A549 (cell line): ENCODE measurements at regions not wholly inside any gene's neighbourhood (a gene's known extent, or its start where the extent isn't known, plus 50 kb on each side); places are given as distances from the start of the nearest gene placed in this dataset.

Experiments used
- ATAC-seq, 2 experiments: fragments of 200-7000 bp in 1 of 2; fragments of >200 bp in 1 of 2; cut with Nextera tagmentation in 1 of 2; cut with Tn5 transposase in 1 of 2; 3 replicates each; pipeline versions ENCODE4 v1.8.0 to v1.9.1; 2018 to 2020; ENCODE audit warnings: mild to moderate bottlenecking in 1 of 2, moderate library complexity in 1 of 2
- CTCF ChIA-PET: fragments of 300-600 bp; sonication (Branson Sonifier 250); formaldehyde crosslinking; extraction: SDS; loops from one replicate; lab custom pipeline; 2021; ENCODE audit warnings: antibody characterized with exemption, inconsistent platforms; lab: Yijun Ruan, JAX
- POLR2A ChIA-PET: fragments of 350-600 bp; formaldehyde crosslinking; extraction: SDS; loops from one replicate; lab custom pipeline; 2021; ENCODE audit warnings: antibody characterized with exemption, inconsistent platforms; lab: Yijun Ruan, JAX
- DNase-seq, 2 experiments: peaks; one replicate each; pipeline versions ENCODE4 v3.0.0 to v3.0.0-alpha.2; 2011 to 2016; ENCODE audit warnings: low read depth in 1 of 2, low spot score in 1 of 2
- FAIRE-seq: peaks from 2 replicates; lab custom pipeline; 2011; peaks lifted over from hg19 to GRCh38; lab: Jason Lieb, UNC
- H3K27ac ChIP-seq, 2 experiments: fragments of >200 bp; sonication (Bioruptor Twin); formaldehyde crosslinking; 3 replicates each; pipeline ENCODE4 v1.5.1; 2016 to 2017
- H3K4me1 ChIP-seq: fragments of >200 bp; sonication (Bioruptor Twin); formaldehyde crosslinking; 3 replicates; pipeline ENCODE4 v1.6.1; 2016
- H3K4me2 ChIP-seq: fragments of >200 bp; sonication (Bioruptor Twin); formaldehyde crosslinking; 3 replicates; pipeline ENCODE4 v1.6.1; 2016
- H3K4me3 ChIP-seq: fragments of >200 bp; sonication (Bioruptor Twin); formaldehyde crosslinking; 3 replicates; pipeline ENCODE4 v1.5.1; 2016
- H3K9me3 ChIP-seq: fragments of >200 bp; sonication (Bioruptor Twin); formaldehyde crosslinking; 3 replicates; pipeline ENCODE4 v1.6.1; 2016
- CBX8 ChIP-seq: fragments of 200-600 bp; sonication (generic); IDR thresholded peaks from 2 replicates; pipeline ENCODE4 v1.6.1; 2016
- CHD2 ChIP-seq: fragments of 150-350 bp; IDR thresholded peaks from 2 replicates; pipeline ENCODE4 v1.6.1; 2014; ENCODE audit warnings: low read length; ENCODE audit not compliant: partially characterized antibody
- EP300 ChIP-seq, 2 experiments: fragments of >200 bp; sonication (Bioruptor Twin); formaldehyde crosslinking; IDR thresholded peaks; 2 replicates in 1 of 2; 3 replicates in 1 of 2; pipeline ENCODE4 v1.6.1; 2016 to 2017
- HEYL ChIP-seq: fragments of 250-450 bp; sonication (Bioruptor Pico); IDR thresholded peaks from 2 replicates; pipeline ENCODE4 v1.8.0; 2021; ENCODE audit warnings: mild to moderate bottlenecking, moderate library complexity
- HOXB5 ChIP-seq: fragments of 250-450 bp; sonication (Bioruptor Pico); IDR thresholded peaks from 2 replicates; pipeline ENCODE4 v1.5.0; 2020; ENCODE audit warnings: mild to moderate bottlenecking, moderate library complexity
- JUN ChIP-seq, 2 experiments: fragments of >200 bp; sonication (Bioruptor Twin); formaldehyde crosslinking; IDR thresholded peaks; 2 replicates in 1 of 2; 3 replicates in 1 of 2; pipeline ENCODE4 v1.6.1; 2016 to 2017
- JUNB ChIP-seq: fragments of >200 bp; sonication (Bioruptor Twin); formaldehyde crosslinking; IDR thresholded peaks from 2 replicates; pipeline ENCODE4 v1.6.1; 2016
- MAFK ChIP-seq: fragments of 450-650 bp; IDR thresholded peaks from 2 replicates; pipeline ENCODE4 v1.6.1; 2014; ENCODE audit not compliant: partially characterized antibody
- MAZ ChIP-seq: fragments of 150-350 bp; IDR thresholded peaks from 2 replicates; pipeline ENCODE4 v1.6.1; 2014; ENCODE audit warnings: antibody characterized with exemption, low read depth, low read length, borderline replicate concordance
- MYC ChIP-seq: IDR thresholded peaks from 2 replicates; pipeline ENCODE4 v1.6.1; 2012; ENCODE audit warnings: mild to moderate bottlenecking, inconsistent platforms, low read length, improper control_type of control experiment, borderline replicate concordance
- NFE2L2 ChIP-seq: fragments of 150-350 bp; conservative IDR thresholded peaks from 2 replicates; pipeline ENCODE4 v1.6.1; 2014; ENCODE audit warnings: low read length
- NR3C1 ChIP-seq: fragments of >200 bp; sonication (Bioruptor Twin); formaldehyde crosslinking; IDR thresholded peaks from 3 replicates; pipeline ENCODE4 v1.6.1; 2017
- RNF2 ChIP-seq: fragments of 200-600 bp; sonication (generic); IDR thresholded peaks from 2 replicates; pipeline ENCODE4 v1.6.1; 2016; ENCODE audit warnings: low read depth, mild to moderate bottlenecking, antibody characterized with exemption, moderate library complexity, borderline replicate concordance
- SREBF2 ChIP-seq: fragments of 450-650 bp; IDR thresholded peaks from 2 replicates; pipeline ENCODE4 v1.6.1; 2014; ENCODE audit warnings: mild to moderate bottlenecking, moderate library complexity
- TFCP2L1 ChIP-seq: fragments of 250-450 bp; sonication (Bioruptor Pico); IDR thresholded peaks from 2 replicates; pipeline ENCODE4 v1.5.0; 2021; ENCODE audit warnings: mild to moderate bottlenecking
- ZC3H11A ChIP-seq: fragments of 450-650 bp; IDR thresholded peaks from 2 replicates; pipeline ENCODE4 v1.6.1; 2014; ENCODE audit warnings: antibody characterized with exemption, mild to moderate bottlenecking
- ZFP36 ChIP-seq: fragments of 450-650 bp; IDR thresholded peaks from 2 replicates; pipeline ENCODE4 v1.6.1; 2014; ENCODE audit warnings: borderline replicate concordance; ENCODE audit not compliant: partially characterized antibody
- WGBS: methylation state at CpG from one replicate; pipeline ENCODE4 v1.1.6; 2017; ENCODE audit errors: missing lambda C conversion rate; 5-methylcytosine and 5-hydroxymethylcytosine counted together
- TF ChIP-seq, protein P1 (sequence below): fragments of 250-450 bp; sonication (Bioruptor Pico); IDR thresholded peaks from 2 replicates; pipeline ENCODE4 v1.5.0; 2021; ENCODE audit warnings: mild to moderate bottlenecking, moderate library complexity, borderline replicate concordance
- TF ChIP-seq, protein P2 (sequence below): IDR thresholded peaks from 2 replicates; pipeline ENCODE4 v1.6.1; 2012
- TF ChIP-seq, protein P3 (sequence below): fragments of 150-350 bp; IDR thresholded peaks from 2 replicates; pipeline ENCODE4 v1.6.1; 2014; ENCODE audit warnings: low read depth, mild to moderate bottlenecking, low read length

DNA sequence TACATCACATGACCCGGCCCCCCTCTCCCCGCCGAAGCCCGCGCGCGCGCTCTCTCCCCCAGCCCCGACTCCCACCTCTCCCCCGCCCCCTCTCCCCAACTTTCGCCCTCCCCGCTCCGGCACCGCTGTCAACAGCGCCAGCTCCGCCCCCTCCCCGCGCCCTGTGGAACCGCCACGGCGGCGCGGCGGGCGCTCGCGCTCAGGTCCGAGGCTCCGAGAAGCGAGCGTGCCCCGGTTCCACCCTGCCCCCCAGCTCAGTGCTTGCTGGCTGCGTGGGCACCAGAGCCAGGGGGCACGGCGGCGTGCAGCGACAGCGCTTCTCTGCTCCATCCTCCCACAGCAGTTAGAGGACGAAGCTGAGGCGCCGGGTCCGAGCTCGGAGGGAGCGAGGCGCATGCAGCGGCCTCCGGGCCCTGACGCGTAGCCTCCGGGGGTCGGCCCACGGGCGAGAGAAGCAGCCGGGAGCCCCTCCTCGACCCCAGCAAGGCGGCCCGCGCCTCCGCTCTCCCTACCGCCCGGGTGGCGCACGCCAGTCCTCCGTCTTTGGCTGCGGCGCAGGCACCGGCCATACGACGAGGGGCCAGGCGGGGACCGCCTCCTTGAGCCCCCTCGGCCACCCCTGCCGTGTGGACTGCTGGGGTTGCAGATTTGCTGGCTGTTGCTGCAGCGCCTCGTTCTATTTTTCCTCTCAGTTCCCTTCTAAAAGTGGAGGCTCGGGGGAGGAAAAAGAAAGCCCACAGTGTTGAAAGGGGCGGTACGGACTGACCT lies 109.5 kb downstream of the KCNRG start:
- peak overlapping the region; percentile 67 for H3K4me3 ChIP-seq
- ChIA-PET POLR2A (interaction anchor here (1.3 to 3.0 kb wide), 3 partner anchors 43 to 332 kb away, joined by 3 to 21 read pairs (median 16); partner anchors contain the start of genes KPNA3 and TRIM13), CTCF (interaction anchor here (0.9 to 2.1 kb wide), 2 partner anchors 40 to 128 kb away, joined by 3 to 6 read pairs; partner anchors contain the start of gene TRIM13)
- H3K4me1 ChIP-seq, result peaks cover 14% of the 10 kb centered on the region; the same call in 2 of the 3 replicates
- H3K9me3 ChIP-seq, result no peaks in the 10 kb centered on the region
- 0% methylated on average over 11 of the region's 78 CpGs for WGBS
- ATAC-seq (peak; percentile 57 to 71), FAIRE-seq (no peak), DNase-seq (peak; percentile 54 to 88)
- TF ChIP-seq SREBF2, result no peak
- TF ChIP-seq MAFK, result peak; percentile 55
- TF ChIP-seq ZFP36, result no peak
- peak in 1 of 2 experiments; percentile 27; a peak in 2 of 5 replicates for TF ChIP-seq JUN (IDR thresholded peaks at IDR 0.05)
- TF ChIP-seq, protein P1, sequence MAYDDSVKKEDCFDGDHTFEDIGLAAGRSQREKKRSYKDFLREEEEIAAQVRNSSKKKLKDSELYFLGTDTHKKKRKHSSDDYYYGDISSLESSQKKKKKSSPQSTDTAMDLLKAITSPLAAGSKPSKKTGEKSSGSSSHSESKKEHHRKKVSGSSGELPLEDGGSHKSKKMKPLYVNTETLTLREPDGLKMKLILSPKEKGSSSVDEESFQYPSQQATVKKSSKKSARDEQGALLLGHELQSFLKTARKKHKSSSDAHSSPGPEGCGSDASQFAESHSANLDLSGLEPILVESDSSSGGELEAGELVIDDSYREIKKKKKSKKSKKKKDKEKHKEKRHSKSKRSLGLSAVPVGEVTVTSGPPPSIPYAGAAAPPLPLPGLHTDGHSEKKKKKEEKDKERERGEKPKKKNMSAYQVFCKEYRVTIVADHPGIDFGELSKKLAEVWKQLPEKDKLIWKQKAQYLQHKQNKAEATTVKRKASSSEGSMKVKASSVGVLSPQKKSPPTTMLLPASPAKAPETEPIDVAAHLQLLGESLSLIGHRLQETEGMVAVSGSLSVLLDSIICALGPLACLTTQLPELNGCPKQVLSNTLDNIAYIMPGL (CRISPR knock-in tag), result no peak
- TF ChIP-seq, protein P2, sequence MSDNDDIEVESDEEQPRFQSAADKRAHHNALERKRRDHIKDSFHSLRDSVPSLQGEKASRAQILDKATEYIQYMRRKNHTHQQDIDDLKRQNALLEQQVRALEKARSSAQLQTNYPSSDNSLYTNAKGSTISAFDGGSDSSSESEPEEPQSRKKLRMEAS, result peak; percentile 37
- TF ChIP-seq NFE2L2, result no peak
- TF ChIP-seq RNF2, result no peak
- peak overlapping the region; percentile 97 to 99 for H3K27ac ChIP-seq
- peak overlapping the region; percentile 80 for H3K4me2 ChIP-seq

DNA sequence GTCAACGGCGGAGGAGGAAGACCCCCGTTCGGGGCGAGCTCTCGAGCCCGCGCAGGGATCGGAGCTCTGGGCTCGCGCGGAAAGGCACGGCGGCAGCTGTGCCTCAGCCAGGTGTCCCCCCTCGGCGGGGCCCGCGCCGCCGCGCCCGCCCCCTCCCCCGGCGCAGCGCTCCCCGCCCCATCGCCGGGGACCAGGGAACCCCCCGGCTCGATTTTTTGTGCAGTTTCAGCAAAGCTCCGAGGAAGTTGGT lies 110.0 kb downstream of the KCNRG start:
- H3K4me1 ChIP-seq, result peaks cover 14% of the 10 kb centered on the region; the same call in 2 of the 3 replicates
- peak overlapping the region; percentile 67 for H3K4me3 ChIP-seq
- peak overlapping the region; percentile 97 to 99 for H3K27ac ChIP-seq
- H3K4me2 ChIP-seq, result peak overlapping the region; percentile 80
- no peak; a peak in 1 of 6 replicates for ATAC-seq
- ChIA-PET POLR2A (interaction anchor here (1.1 to 3.0 kb wide), 4 partner anchors 42 to 332 kb away, joined by 3 to 21 read pairs (median 10); partner anchors contain the start of genes KPNA3 and TRIM13), CTCF (interaction anchor here (1.3 to 2.1 kb wide), 2 partner anchors 40 to 128 kb away, joined by 4 to 6 read pairs; partner anchors contain the start of gene TRIM13)
- no peaks in the 10 kb centered on the region for H3K9me3 ChIP-seq
- TF ChIP-seq SREBF2 (no peak), ZC3H11A (no peak), JUNB (no peak), MYC (no peak), EP300 (IDR thresholded peaks at IDR 0.05) (no peak), JUN (IDR thresholded peaks at IDR 0.05) (no peak), CHD2 (no peak), HEYL (CRISPR knock-in tag) (no peak), HOXB5 (CRISPR knock-in tag) (no peak), NR3C1 (no peak), CBX8 (no peak), TFCP2L1 (CRISPR knock-in tag) (no peak), MAZ (no peak)
- TF ChIP-seq, protein P3, sequence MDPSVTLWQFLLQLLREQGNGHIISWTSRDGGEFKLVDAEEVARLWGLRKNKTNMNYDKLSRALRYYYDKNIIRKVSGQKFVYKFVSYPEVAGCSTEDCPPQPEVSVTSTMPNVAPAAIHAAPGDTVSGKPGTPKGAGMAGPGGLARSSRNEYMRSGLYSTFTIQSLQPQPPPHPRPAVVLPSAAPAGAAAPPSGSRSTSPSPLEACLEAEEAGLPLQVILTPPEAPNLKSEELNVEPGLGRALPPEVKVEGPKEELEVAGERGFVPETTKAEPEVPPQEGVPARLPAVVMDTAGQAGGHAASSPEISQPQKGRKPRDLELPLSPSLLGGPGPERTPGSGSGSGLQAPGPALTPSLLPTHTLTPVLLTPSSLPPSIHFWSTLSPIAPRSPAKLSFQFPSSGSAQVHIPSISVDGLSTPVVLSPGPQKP, result no peak
- TF ChIP-seq, all 56 proteins: peak for 0
- peak in 1 of 2 experiments; percentile 6 for DNase-seq
- WGBS, result 0% methylated on average over 13 of the region's 31 CpGs
- no peak for FAIRE-seq
